C4-2B (cell line): ENCODE measurements at regions not wholly inside any gene's neighbourhood (a gene's known extent, or its start where the extent isn't known, plus 50 kb on each side); places are given as distances from the start of the nearest gene placed in this dataset.
"Not testable (repeated sequence)": the region's sequence is repeated elsewhere in the genome, so short reads cannot be mapped to it uniquely, and the experiment has no call there.

Experiments used
- ZFX ChIP-seq: fragments of 450-650 bp; IDR thresholded peaks from 2 replicates; pipeline ENCODE4 v1.6.1; 2017
- TF ChIP-seq, protein P1 (sequence below): fragments of 450-650 bp; conservative IDR thresholded peaks from 2 replicates; pipeline ENCODE4 v1.5.1; 2017; ENCODE audit warnings: mild to moderate bottlenecking

DNA sequence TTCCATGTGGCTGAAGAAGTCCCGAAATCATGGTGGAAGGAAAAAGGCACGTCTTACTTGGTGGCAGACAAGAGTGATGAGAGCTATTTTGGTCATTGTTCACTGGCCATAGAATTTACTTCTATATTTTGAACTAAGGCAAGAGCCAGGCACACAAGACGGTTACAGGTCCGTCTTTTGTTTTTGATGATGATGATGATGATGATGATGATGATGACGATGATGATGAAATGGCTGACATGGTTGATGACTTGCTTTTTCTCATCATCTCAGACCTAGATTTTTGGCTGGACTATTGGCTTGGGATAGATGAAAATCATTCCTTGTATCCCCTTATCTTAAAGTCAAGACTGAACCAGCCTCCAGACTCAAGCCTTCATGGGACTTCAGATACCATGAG is 88.7 kb upstream of the ZNF195 start:
- TF ChIP-seq, protein P1, sequence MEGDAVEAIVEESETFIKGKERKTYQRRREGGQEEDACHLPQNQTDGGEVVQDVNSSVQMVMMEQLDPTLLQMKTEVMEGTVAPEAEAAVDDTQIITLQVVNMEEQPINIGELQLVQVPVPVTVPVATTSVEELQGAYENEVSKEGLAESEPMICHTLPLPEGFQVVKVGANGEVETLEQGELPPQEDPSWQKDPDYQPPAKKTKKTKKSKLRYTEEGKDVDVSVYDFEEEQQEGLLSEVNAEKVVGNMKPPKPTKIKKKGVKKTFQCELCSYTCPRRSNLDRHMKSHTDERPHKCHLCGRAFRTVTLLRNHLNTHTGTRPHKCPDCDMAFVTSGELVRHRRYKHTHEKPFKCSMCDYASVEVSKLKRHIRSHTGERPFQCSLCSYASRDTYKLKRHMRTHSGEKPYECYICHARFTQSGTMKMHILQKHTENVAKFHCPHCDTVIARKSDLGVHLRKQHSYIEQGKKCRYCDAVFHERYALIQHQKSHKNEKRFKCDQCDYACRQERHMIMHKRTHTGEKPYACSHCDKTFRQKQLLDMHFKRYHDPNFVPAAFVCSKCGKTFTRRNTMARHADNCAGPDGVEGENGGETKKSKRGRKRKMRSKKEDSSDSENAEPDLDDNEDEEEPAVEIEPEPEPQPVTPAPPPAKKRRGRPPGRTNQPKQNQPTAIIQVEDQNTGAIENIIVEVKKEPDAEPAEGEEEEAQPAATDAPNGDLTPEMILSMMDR: not testable (repeated sequence)
- not testable (repeated sequence) for TF ChIP-seq ZFX
